ENCODE measurements at regions not wholly inside any gene's neighbourhood (a gene's known extent, or its start where the extent isn't known, plus 50 kb on each side); places are given as distances from the start of the nearest gene placed in this dataset.

- intact Hi-C loops (cut with micrococcal nuclease; ENCODE audit: unreplicated experiment) (no loop called here), in situ Hi-C loops (cut with MboI) (no loop called here)
- SMC1A ChIA-PET (ENCODE audit: uncharacterized antibody, unreplicated experiment): no interaction called here
- CTCF ChIA-PET: no interaction called here
- no peaks in the 10 kb centered on the region for H3K9me3 ChIP-seq (replicated peaks; ENCODE audit: control insufficient read depth, insufficient read depth, low read length)
- DNase-seq (ENCODE audit: low read depth, low spot score) (no peak), FAIRE-seq (no peak), ATAC-seq (no peak)
- no peaks in the 10 kb centered on the region; a peak in 1 of 4 replicates for H3K27me3 ChIP-seq (replicated peaks in 1 of 2; ENCODE audit: control insufficient read depth in 2 of 2, insufficient read depth in 2 of 2, low read length in 1 of 2)
- no peak overlapping the region for H3K4me2 ChIP-seq (ENCODE audit: control insufficient read depth, insufficient read depth)
- no peak for TF ChIP-seq SMAD1 (IDR thresholded peaks at IDR 0.05; ENCODE audit: low read depth, partially characterized antibody)
- TF ChIP-seq ZNF217 (IDR thresholded peaks at IDR 0.05): no peak
- TF ChIP-seq, protein P1, sequence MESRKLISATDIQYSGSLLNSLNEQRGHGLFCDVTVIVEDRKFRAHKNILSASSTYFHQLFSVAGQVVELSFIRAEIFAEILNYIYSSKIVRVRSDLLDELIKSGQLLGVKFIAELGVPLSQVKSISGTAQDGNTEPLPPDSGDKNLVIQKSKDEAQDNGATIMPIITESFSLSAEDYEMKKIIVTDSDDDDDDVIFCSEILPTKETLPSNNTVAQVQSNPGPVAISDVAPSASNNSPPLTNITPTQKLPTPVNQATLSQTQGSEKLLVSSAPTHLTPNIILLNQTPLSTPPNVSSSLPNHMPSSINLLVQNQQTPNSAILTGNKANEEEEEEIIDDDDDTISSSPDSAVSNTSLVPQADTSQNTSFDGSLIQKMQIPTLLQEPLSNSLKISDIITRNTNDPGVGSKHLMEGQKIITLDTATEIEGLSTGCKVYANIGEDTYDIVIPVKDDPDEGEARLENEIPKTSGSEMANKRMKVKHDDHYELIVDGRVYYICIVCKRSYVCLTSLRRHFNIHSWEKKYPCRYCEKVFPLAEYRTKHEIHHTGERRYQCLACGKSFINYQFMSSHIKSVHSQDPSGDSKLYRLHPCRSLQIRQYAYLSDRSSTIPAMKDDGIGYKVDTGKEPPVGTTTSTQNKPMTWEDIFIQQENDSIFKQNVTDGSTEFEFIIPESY (IDR thresholded peaks at IDR 0.05): no peak
- no peak for TF ChIP-seq NRF1 (conservative IDR thresholded peaks at IDR 0.05; ENCODE audit: low read depth, low read length)
- TF ChIP-seq NR2F1 (conservative IDR thresholded peaks at IDR 0.05): no peak
- TF ChIP-seq CHD4 (IDR thresholded peaks at IDR 0.05): no peak
- TF ChIP-seq SKIL (IDR thresholded peaks at IDR 0.05; ENCODE audit: low read depth, poor library complexity, severe bottlenecking): no peak
- no peak for TF ChIP-seq REST (IDR thresholded peaks at IDR 0.05; ENCODE audit: low read depth, low read length)
- TF ChIP-seq, protein P2, sequence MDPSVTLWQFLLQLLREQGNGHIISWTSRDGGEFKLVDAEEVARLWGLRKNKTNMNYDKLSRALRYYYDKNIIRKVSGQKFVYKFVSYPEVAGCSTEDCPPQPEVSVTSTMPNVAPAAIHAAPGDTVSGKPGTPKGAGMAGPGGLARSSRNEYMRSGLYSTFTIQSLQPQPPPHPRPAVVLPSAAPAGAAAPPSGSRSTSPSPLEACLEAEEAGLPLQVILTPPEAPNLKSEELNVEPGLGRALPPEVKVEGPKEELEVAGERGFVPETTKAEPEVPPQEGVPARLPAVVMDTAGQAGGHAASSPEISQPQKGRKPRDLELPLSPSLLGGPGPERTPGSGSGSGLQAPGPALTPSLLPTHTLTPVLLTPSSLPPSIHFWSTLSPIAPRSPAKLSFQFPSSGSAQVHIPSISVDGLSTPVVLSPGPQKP (IDR thresholded peaks at IDR 0.05; ENCODE audit: low read depth, low read length): no peak
- TF ChIP-seq CREM (IDR thresholded peaks at IDR 0.05; ENCODE audit: low read depth): no peak
- TF ChIP-seq BHLHE40 (IDR thresholded peaks at IDR 0.05; ENCODE audit: borderline replicate concordance in 1 of 2, low read depth in 2 of 2, low read length in 1 of 2): no peak
- TF ChIP-seq, protein P3, sequence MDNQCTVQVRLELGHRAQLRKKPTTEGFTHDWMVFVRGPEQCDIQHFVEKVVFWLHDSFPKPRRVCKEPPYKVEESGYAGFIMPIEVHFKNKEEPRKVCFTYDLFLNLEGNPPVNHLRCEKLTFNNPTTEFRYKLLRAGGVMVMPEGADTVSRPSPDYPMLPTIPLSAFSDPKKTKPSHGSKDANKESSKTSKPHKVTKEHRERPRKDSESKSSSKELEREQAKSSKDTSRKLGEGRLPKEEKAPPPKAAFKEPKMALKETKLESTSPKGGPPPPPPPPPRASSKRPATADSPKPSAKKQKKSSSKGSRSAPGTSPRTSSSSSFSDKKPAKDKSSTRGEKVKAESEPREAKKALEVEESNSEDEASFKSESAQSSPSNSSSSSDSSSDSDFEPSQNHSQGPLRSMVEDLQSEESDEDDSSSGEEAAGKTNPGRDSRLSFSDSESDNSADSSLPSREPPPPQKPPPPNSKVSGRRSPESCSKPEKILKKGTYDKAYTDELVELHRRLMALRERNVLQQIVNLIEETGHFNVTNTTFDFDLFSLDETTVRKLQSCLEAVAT (IDR thresholded peaks at IDR 0.05): no peak
- no peak for TF ChIP-seq MTA3 (IDR thresholded peaks at IDR 0.05; ENCODE audit: borderline replicate concordance, low read length)
- no peak for TF ChIP-seq KDM1A (IDR thresholded peaks at IDR 0.05; ENCODE audit: borderline replicate concordance)
- no peak for TF ChIP-seq RCOR1 (conservative IDR thresholded peaks at IDR 0.05; ENCODE audit: low read depth, low read length)
- no peak for TF ChIP-seq TCF7 (IDR thresholded peaks at IDR 0.05; ENCODE audit: borderline replicate concordance)
- no TSS peak for BruUV-seq (replicated peaks)
- no peaks in the 10 kb centered on the region for H4K20me1 ChIP-seq (ENCODE audit: control insufficient read depth, insufficient read depth)
- no peaks in the 10 kb centered on the region for H3K4me1 ChIP-seq (ENCODE audit: control insufficient read depth, insufficient read depth, low read length)
- no peak overlapping the region for H3K4me3 ChIP-seq
- H3K27ac ChIP-seq (ENCODE audit: control insufficient read depth, insufficient read depth): no peak overlapping the region
- WGBS (ENCODE audit: insufficient coverage, insufficient replicate concordance, low lambda C conversion rate, missing lambda C conversion rate): 3% methylated on average over 5 of the region's 5 CpGs
- no peaks in the 10 kb centered on the region for H3K79me2 ChIP-seq (ENCODE audit: control insufficient read depth, insufficient read depth, low read length)
- H3K36me3 ChIP-seq (ENCODE audit: control insufficient read depth in 2 of 2, insufficient read depth in 2 of 2, low read length in 1 of 2): no peaks in the 10 kb centered on the region
- H3K9ac ChIP-seq (ENCODE audit: control insufficient read depth, insufficient read depth, low read length): no peak overlapping the region
- no peak overlapping the region for H2AFZ ChIP-seq (ENCODE audit: control insufficient read depth, low read depth, low read length)
- RAD21 ChIA-PET (ENCODE audit: unreplicated experiment): no interaction called here
- POLR2A ChIA-PET: no interaction called here
Measured at GRCh38 chr20:57970116-57970515, 258.3 kb downstream of the ANKRD60 start.

Data from GM12878 (cell line).